ENCODE measurements at regions not wholly inside any gene's neighbourhood (a gene's known extent, or its start where the extent isn't known, plus 50 kb on each side); places are given as distances from the start of the nearest gene placed in this dataset.

GRCh38 chr2:38441346-38441745 lies 64.3 kb upstream of the ATL2 start:
- Mint-ChIP-seq H3K27ac (no peak overlapping the region), H3K9me3 (ENCODE audit: low read depth) (no peaks in the 10 kb centered on the region), H3K27me3 (peaks cover 44% of the 10 kb centered on the region), H3K4me1 (ENCODE audit: low read depth) (peaks cover 30% of the 10 kb centered on the region), H3K36me3 (ENCODE audit: insufficient read depth) (no peaks in the 10 kb centered on the region), H3K4me3 (ENCODE audit: low read depth) (no peak overlapping the region)
- TF ChIP-seq CTCF (IDR thresholded peaks at IDR 0.05; ENCODE audit: unreplicated experiment) = no peak
- no peak for DNase-seq (ENCODE audit: low spot score, unreplicated experiment)

- peak overlapping the region; percentile 18 for H3K27ac Mint-ChIP-seq
- H3K9me3 Mint-ChIP-seq (ENCODE audit: low read depth) = no peaks in the 10 kb centered on the region
- no peaks in the 10 kb centered on the region for H3K36me3 Mint-ChIP-seq (ENCODE audit: insufficient read depth)
- TF ChIP-seq CTCF (IDR thresholded peaks at IDR 0.05; ENCODE audit: unreplicated experiment) = no peak
- no peak for DNase-seq (ENCODE audit: low spot score, unreplicated experiment)
- H3K27me3 Mint-ChIP-seq = peaks cover 38% of the 10 kb centered on the region
- peaks cover 30% of the 10 kb centered on the region for H3K4me1 Mint-ChIP-seq (ENCODE audit: low read depth)
- no peak overlapping the region for H3K4me3 Mint-ChIP-seq (ENCODE audit: low read depth)
These were observed 63.6 kb upstream of the ATL2 start for GRCh38 chr2:38440655-38441054.

GRCh38 chr2:38439863-38440262 lies 62.8 kb upstream of the ATL2 start:
- Mint-ChIP-seq H3K4me1 (ENCODE audit: low read depth) (peaks cover 30% of the 10 kb centered on the region), H3K4me3 (ENCODE audit: low read depth) (no peak overlapping the region), H3K27ac (no peak overlapping the region), H3K27me3 (peaks cover 38% of the 10 kb centered on the region), H3K36me3 (ENCODE audit: insufficient read depth) (no peaks in the 10 kb centered on the region), H3K9me3 (ENCODE audit: low read depth) (no peaks in the 10 kb centered on the region)
- TF ChIP-seq CTCF (IDR thresholded peaks at IDR 0.05; ENCODE audit: unreplicated experiment) = no peak
- no peak for DNase-seq (ENCODE audit: low spot score, unreplicated experiment)

- H3K9me3 Mint-ChIP-seq (ENCODE audit: low read depth) = no peaks in the 10 kb centered on the region
- H3K27me3 Mint-ChIP-seq = peaks cover 32% of the 10 kb centered on the region
- peaks cover 30% of the 10 kb centered on the region for H3K4me1 Mint-ChIP-seq (ENCODE audit: low read depth)
These were observed 62.0 kb upstream of the ATL2 start for GRCh38 chr2:38438883-38439612.

More at GRCh38 chr2:38438883-38439612, 62.0 kb upstream of the ATL2 start:
- H3K4me3 Mint-ChIP-seq (ENCODE audit: low read depth) = no peak overlapping the region
- H3K36me3 Mint-ChIP-seq (ENCODE audit: insufficient read depth) = no peaks in the 10 kb centered on the region
- no peak for DNase-seq (ENCODE audit: low spot score, unreplicated experiment)
- no peak for TF ChIP-seq CTCF (IDR thresholded peaks at IDR 0.05; ENCODE audit: unreplicated experiment)
- peak overlapping the region; percentile 21 for H3K27ac Mint-ChIP-seq

All from progenitor cell of endocrine pancreas (in vitro differentiated cells).